ENCODE measurements at regions not wholly inside any gene's neighbourhood (a gene's known extent, or its start where the extent isn't known, plus 50 kb on each side); places are given as distances from the start of the nearest gene placed in this dataset.
"Not testable (repeated sequence)": the region's sequence is repeated elsewhere in the genome, so short reads cannot be mapped to it uniquely, and the experiment has no call there.

DNA sequence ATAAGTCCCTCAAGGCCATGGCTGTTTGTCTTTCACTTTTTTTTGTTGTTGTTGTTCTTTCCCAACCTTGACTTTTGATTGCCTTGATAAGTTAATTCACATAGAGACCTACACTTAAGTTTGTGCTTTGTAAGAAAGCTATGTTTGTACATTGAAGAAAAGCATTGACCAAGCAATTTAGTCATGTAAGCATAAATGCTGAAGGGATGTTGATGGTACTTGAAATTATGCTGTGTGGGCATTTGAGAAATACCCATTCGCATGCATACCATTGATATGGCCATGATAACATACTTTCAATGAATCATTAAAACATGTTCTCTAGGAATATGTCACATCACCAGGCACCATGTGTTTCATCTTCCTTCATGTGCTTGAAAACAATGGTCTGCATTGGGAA lies 803.7 kb upstream of the TMEM132C start:
- no peak for DNase-seq (ENCODE audit: low read depth)

DNA sequence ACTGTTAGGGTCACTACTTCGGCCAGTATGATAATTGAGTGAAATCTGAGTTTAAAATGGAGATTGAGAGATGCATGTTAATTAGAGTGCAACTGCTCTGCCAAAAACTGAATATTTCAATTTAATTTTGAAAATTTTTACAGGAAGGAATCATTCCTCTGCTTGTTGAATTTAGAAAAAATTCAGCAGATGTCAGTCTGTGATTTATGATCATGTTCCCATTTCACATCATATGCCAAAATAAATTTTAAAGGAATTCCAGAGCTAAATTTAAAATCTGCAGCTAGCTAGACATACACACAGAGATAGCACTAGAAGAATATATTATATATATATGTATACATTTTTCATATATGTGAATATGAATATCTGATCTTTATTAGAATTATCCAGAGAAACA lies 797.6 kb upstream of the TMEM132C start:
- DNase-seq (ENCODE audit: low read depth) = no peak

DNA sequence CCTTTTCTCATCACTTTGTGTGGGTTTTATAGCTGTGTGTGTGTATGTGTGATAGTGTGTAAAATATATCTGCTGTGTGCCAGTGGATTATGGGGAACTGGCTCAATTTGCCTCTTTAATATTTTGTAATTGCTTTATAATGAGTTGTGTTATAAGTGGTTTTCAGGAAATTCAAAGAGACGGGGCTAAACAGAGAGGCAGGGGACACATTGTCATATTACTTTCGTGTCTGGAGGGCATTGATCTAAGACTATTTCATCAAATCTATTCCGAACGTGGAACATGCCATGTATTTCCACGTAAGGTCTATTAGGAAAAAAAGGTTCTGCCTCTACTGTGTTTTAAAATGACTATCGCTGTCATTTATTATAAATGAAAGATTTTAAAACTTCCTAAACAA lies 793.2 kb upstream of the TMEM132C start:
- no peak for DNase-seq (ENCODE audit: low read depth)

DNA sequence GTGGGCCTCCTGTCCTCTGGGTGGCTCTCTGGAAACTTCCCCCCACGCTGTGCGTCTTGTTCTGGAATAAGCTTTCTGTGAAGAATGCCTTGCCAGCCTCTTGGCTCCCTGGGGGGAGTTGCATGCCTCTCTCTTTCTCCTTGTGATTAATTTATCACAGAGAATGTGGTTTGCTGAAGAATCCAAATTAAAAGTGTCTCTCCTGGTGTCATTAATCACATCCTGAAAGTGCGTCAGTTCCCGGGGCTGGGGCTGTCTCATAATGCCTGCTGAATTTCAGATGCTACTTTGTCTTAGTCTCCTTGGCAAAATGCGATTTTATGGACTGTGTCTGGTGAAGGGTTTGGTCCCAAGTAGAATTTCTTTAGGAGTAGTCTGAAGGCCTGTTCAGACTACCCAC lies 787.7 kb upstream of the TMEM132C start:
- DNase-seq (ENCODE audit: low read depth) = no peak

DNA sequence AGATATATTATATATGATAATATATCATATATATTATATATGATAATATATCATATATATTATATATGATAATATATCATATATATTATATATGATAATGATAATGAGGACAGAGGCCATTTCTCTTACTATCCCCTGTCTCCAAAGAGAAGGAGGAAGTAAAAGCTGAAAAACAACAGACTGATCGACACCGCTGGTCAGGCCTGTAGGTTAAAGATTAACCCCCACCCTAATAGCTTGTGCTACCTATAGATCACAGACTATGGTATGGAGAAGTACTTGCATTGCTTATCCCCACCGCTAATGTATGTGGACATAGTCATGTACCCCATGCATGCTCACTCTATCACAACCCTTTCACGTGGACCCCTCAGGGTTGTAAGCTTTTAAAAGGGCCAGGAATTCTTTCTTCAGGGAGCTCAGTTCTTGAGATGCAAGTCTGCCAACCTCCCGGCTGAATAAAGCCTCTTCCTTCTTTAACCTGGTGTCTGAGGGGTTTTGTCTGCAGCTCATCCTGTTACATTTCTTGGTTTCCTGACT lies 786.1 kb upstream of the TMEM132C start:
- DNase-seq (ENCODE audit: low read depth) = no peak

DNA sequence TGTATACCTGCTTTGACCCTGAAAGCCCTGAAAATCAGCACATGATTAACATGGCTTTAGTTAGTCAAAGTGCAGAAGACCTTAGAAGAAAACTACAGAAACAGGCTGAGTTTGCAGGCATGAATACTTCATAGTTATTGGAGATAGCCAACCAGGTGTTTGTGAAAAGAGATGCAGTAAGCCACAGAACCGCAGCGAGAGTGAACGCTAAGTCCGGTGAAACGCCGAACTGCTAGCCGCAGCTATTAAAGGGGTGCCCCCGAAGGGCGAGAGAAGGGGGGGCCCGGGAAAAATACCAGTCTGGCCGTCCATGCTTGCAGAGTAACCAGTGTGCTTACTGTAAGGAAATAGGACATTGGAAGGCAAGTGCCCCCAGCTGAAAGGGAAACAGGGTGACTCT lies 784.0 kb upstream of the TMEM132C start:
- DNase-seq (ENCODE audit: low read depth) = no peak

DNA sequence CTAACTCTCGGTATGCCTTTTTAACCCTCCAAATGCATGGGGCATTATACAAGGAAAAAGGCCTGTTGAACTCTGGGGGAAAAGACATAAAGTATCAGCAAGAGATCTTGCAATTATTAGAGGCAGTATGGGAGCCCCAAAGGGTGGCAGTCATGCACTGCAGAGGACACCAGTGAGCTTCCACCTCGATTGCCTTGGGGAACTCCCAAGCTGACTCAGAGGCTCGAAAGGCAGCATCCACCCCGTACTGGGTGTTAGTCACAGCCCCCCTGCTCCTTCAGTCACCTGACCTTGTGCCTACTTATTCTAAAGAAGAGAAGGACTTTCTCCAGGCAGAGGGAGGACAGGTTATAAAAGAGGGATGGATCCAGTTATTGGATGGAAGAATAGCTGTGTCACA lies 781.4 kb upstream of the TMEM132C start:
- DNase-seq (ENCODE audit: low read depth) = peak; percentile 84

DNA sequence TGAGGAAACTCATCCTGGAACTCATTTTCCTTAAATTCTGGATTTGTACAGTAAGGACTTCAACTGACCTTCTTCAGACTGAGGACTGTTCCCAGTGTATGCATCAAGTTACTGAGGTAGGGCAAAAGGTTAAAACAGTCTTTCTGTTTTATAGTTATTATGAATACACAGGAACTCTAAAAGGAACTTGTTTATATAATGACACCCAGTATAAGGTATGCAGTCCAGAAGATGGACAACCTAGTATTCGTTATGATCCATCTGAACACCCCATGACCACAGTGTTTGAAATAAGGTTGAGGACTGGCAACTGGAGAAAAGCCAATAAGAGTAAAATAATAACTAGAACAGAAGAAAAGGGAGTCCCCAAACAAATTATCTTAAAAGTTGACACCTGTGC lies 779.9 kb upstream of the TMEM132C start:
- peak; percentile 14 for DNase-seq (ENCODE audit: low read depth)

DNA sequence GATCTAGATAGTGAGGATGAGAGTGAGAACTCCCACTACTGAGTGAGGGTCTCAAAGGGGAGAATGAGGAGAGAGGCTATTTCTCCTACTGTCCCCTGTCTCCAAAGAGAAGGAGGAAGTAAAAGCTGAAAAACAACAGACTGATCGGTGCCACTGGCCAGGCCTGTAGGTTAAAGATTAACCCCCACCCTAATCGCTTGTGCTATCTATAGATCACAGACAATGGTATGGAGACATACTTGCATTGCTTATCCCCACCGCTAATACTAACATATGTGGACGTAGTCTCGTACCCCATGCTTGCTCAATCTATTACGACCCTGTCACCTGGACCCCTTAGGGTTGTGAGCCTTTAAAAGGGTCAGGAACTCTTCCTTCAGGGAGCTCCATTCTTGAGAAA lies 777.9 kb upstream of the TMEM132C start:
- DNase-seq (ENCODE audit: low read depth) = no peak

DNA sequence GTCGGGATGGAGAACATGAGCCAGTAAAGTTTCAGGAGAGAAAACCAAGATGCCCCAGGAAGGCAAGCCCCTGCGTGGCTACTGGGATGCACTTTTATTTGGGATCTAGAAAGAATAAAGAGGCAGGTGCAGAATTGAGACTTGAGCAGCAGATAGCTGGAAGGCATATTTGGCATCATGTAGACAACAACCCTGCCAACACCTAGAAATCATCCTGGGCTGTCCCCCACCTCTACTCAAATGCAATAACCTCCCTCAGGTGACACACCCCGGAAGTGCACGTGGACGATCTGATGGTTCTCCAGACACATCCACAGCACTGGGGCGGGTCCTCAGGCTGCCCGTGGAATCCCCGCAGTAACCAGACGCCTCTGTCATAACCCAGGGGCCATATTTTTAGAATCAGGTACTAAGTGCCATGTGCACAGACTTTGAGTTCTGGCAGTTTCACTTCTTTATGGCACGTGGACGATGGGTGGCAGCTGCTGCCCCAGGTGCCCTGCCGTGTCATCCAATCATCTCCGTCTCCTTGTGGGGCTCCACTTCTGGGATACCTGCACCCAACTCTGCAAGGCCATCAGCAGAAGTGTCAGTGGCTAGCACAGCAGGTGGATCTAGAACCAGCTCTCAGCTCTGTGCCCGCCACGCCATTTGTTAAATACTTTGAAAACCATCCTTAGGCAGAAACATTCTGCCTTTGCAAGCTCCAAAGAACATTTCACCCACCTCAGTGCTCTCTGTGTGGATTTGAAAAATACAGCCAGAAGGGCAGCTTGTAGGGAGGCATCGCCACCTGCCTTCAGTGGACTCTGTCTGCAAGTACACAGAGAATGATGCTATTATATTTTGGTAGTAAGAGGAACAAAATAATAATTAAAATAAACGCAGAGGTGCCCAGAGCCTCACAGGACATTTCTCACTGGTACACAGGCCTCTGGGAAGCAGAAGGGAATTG lies 771.7 kb upstream of the TMEM132C start:
- no peak for DNase-seq (ENCODE audit: low read depth)

DNA sequence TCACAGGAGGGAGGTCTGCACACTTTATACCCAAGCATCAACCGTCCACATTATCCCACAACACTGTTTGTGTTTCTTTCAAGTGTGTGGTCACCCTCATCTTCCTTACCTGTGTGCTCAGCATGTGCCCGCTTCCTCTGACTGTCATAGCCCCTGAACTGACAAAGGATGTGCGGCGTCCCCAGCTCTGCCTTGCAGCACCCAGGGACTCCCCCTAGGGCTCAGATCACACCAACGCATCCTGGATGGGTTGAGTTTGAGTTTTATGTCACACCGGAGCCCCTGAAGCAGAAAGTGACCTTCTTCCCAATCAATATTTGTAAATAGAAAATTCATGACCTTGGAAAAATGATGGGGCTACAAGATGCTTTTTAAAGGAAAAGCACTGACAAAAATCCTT lies 770.7 kb upstream of the TMEM132C start:
- no peak for DNase-seq (ENCODE audit: low read depth)

DNA sequence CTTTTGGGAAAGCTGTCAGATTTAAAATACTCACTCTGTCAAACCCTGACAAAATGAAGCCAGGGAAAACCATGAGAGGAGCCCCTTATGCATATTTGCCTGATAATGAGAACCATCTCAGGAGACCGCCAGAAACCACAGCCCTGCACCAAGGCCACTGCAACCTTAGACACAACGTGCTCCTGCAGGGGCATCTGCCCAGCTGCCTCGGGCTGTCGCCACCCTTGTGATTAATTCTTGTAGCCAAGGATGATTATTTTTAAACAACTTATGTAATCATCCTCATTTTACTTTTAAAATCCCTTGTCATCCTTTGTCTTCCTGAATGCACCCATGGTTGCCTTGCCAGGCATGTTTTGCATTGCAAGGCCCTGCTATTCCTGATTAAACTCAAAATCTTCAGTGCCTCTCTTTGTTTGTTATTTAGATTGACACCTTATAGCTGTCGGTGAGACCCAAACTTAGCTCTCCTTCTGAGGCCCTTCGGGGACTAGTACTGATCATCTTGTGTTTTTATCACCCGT lies 766.4 kb upstream of the TMEM132C start:
- DNase-seq (ENCODE audit: low read depth) = no peak

DNA sequence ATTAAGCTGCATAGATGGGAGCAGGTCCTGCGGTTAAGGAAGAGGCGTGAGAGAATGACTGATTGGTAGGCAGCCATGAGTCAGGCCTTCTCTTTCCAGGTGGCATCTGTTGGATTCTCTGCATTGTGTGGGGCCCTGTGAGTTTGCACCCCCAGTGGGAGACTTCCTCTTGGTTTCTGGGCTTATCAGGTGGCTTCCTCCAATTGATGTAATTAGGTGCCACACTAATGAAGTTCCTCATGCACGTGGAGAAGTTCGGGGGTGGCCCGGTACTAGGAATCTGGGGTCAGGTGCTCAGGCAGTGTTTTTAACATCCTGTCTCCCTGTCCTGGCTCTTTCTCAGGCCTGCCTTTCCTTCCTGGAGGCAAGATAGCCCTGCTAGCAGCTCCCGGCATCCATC lies 765.1 kb upstream of the TMEM132C start:
- DNase-seq (ENCODE audit: low read depth) = no peak

DNA sequence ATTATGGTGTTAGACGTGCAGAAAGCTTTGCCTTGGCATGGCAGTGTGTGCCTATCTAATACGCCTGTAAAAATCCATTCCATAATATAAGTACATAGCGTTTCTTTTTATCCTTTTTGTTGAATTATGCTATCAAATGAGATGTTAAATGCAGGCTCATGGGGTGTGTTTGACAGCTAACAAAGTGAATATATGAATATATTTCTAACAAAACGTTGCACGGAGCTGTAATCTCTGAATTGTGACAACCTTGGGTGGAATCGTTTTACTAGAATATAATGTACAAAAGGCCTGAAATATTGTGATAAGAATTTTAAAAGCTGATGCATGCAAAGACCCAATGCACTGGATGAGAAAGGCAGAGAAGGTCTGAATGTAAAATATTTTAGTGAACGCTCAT lies 763.7 kb upstream of the TMEM132C start:
- no peak for DNase-seq (ENCODE audit: low read depth)

DNA sequence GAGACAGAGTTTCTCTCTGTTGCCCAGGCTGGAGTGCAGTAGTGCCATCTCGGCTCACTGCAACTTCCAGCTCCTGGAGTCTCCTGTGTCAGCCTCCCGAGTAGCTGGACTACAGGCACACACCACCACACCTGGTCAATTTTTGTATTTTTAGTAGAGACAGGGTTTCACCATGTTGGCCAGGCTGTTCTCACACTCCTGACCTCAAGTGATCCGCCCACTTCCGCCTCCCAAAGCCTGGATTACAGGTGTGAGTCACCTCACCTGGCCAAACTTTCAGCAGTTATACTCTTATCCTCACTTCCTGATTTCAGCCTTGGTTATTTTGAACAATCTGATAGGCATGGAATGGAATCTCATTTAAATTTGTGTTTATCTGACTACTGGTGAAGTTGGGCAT lies 763.0 kb upstream of the TMEM132C start:
- DNase-seq (ENCODE audit: low read depth) = not testable (repeated sequence)

DNA sequence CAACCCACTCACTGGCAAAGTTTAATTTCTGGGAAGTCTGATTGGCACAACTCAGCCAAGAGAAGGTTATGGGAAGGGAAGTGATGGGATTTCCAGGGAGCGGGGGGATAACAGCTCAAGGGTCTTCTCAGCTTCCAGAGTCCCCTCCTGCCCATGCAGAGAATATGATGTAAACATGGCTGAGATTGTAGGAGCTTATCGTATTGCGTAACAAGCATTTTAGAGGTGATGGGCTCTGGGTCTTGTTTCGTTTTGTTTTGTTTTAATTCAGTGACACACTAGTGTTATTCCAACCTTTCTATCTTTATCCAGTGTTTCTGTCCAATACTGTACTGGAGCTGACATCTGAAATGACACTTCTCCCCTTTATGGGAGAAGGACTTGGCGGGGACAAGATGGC lies 762.1 kb upstream of the TMEM132C start:
- no peak for DNase-seq (ENCODE audit: low read depth)

DNA sequence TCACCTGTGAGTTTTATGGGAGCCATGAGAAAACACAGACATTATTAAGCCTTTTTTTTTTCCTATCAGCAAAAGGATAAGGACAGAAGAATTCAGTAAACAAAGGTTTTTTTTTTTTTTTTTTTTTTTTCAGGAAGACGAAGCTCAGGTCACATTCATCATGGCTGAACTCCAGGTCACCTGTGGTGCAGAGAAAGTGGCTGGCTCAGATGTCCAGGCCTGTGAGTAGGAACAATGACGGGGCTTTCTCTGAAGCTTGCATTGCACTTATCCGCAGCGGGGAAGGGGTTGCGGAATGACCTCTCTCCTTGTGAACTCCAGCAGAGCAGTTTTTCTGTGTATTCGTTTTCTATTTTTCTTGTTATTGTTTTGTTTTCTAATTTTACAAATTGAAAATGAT lies 759.6 kb upstream of the TMEM132C start:
- DNase-seq (ENCODE audit: low read depth) = no peak

DNA sequence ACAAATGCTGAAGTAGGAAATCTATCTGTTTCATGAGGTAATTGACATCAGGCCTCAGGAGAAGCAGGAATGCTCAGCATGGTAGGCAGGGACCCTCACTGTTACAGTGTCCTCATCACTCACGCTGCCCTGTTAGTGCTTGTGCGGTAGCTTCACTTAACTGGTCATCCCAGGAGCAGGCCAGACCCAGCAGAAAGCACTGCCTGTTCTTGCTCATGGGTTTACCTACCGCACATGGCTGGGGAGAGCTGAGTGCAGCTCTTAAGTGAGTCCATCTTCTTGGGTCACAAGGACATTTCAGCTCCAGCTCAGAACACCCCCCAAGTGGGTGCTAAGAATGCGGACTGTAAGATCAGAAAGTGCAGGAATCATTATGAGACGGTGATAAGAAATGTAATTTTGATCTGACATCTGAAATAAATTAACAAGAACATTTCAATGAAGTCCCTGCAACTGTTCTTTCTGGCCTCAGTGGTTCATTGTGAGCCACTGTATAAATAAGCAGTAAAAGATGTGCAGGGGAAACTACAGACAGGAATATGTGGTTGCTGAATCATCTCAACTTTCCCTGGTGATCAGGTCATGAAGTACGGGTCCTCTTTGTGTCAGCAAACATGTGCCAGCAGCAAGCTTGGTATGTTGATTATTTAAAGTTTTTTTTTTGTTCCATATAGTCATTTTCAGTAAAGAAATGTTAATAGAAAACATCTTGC lies 757.7 kb upstream of the TMEM132C start:
- DNase-seq (ENCODE audit: low read depth) = peak; percentile 79

DNA sequence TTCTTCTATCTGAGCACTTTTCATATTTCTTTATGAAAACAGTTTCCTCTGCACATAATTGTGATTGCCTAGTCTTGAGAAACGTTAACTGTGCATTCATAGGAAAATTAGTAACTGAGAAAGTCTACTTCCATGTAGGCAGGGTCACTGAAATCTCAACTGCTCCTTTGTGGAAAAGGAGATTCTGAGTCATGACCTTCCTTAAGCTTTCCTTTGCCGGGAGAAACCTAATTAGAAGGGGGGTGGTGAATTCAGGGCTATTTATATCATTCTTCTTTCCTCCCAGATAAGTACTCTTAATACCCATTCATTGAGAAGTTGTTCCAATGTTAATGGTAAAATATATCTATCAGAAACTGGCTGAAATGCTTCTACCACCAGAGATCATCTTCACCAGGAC lies 751.0 kb upstream of the TMEM132C start:
- DNase-seq (ENCODE audit: low read depth) = peak; percentile 18

DNA sequence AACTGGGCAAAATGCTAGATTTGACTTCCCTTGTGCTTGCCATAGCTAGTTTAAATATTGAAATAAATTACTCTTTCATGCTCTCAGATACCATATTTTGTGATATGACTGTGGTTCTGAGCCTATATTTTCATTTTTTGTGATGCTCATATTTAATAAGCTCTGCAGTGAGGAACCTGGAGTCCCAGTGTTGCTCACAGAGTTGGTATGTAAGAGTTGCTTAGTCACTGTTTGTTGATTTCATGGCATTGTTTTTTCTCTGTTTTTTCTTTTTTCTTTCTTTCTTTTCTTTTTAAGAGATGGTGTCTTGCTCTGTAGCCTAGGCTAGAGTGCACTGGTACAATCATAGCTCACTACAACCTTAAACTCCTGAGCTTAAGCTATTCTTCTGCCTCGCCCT lies 750.5 kb upstream of the TMEM132C start:
- peak; percentile 59 for DNase-seq (ENCODE audit: low read depth)

DNA sequence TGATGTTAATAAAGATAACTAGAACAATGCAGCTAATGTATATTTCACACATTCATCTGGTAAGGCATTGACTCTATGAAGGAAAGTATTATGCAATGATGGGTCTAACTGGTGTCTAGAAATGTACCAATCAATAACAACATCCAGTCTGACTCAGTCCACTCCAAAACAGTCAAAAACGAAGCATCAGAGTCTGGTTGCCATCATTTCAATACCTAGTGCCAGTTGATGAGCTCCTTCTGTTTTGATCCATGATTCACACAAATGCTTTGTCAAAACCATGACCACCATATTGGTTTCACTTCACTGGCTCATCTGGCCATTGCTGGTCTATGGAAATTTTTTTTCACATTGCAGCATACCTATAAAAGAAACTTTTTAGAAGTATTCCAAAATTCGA lies 747.2 kb upstream of the TMEM132C start:
- DNase-seq (ENCODE audit: low read depth) = no peak

DNA sequence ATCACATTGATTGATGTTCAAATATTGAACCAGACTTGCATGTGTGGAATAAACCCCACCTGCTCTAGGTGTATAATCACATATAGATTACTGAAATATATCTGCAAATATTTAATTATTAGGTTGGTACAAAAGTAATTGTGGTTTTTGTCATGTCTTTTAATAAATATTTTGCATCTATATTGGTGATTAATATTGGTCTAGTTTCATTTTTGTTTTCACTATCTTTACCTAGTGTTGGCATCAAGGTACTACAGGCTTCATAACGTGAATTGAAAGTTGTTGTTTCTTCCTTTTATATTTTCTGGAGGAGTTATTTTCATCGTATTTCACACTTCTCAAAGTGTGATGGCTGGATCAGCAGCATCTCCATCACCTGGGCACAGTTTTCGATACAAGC lies 740.0 kb upstream of the TMEM132C start:
- DNase-seq (ENCODE audit: low read depth) = no peak

DNA sequence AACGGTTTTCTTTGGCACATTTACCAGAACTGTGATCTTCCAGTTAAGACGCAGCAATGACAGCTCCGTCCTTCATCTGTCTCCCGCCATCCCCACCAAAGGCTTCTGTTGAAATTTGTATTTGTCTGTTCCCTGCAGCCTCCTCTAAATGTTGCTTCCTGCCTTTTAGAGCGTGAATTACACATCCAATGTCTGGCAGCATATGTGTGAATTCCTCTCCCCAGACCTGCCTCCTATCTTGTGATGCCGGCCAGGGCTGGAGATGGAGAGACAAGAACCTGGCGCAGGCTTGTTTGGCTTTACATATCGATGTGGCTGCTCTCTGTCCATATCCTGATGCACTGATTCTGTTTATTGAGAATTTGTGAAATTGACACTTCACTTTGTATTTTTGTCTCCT lies 738.4 kb upstream of the TMEM132C start:
- no peak for DNase-seq (ENCODE audit: low read depth)
